Lung (tissue), 11 donors: ENCODE measurements at regions not wholly inside any gene's neighbourhood (a gene's known extent, or its start where the extent isn't known, plus 50 kb on each side); places are given as distances from the start of the nearest gene placed in this dataset.

Experiments used
- ATAC-seq: fragments of 200-7000 bp; cut with Tn5 transposase; one replicate; pipeline ENCODE4 v1.9.1; 2020; ENCODE audit warnings: moderate number of reproducible peaks; ENCODE audit not compliant: insufficient read depth, low FRiP score
- DNase-seq, 3 donors: peaks; one replicate each; pipeline ENCODE4 v3.0.0-alpha.2; 2013 to 2017
- H3K27ac ChIP-seq, 2 donors: one replicate each; pipeline ENCODE4 v1.5.1; 2013; ENCODE audit warnings: mild to moderate bottlenecking in 2 of 2, moderate library complexity in 2 of 2, control low read depth in 1 of 2, inconsistent platforms in 1 of 2, low read depth in 1 of 2, low read length in 1 of 2
- H3K27me3 ChIP-seq, 3 donors: one replicate each; pipeline ENCODE4 v1.5.1; 2013; ENCODE audit warnings: low read length in 2 of 3; ENCODE audit not compliant: control insufficient read depth in 3 of 3, insufficient read depth in 3 of 3
- H3K36me3 ChIP-seq, 4 donors: one replicate each; pipeline ENCODE4 v1.5.1; 2013; ENCODE audit warnings: low read length in 4 of 4, mild to moderate bottlenecking in 1 of 4, moderate library complexity in 1 of 4; ENCODE audit not compliant: control insufficient read depth in 4 of 4, insufficient read depth in 4 of 4
- H3K4me1 ChIP-seq, 5 donors: one replicate each; pipeline ENCODE4 v1.5.1; 2013; ENCODE audit warnings: low read length in 5 of 5, mild to moderate bottlenecking in 2 of 5, moderate library complexity in 1 of 5; ENCODE audit not compliant: control insufficient read depth in 5 of 5, insufficient read depth in 5 of 5
- H3K4me3 ChIP-seq: one replicate; pipeline ENCODE4 v1.5.1; 2013; ENCODE audit warnings: mild to moderate bottlenecking, control low read depth, moderate library complexity
- H3K9ac ChIP-seq, 2 donors: one replicate each; pipeline ENCODE4 v1.5.1; 2013; ENCODE audit warnings: low read length in 2 of 2, control low read depth in 1 of 2; ENCODE audit not compliant: insufficient read depth in 1 of 2
- H3K9me3 ChIP-seq, 4 donors: one replicate each; pipeline ENCODE4 v1.5.1; 2013; ENCODE audit warnings: low read length in 3 of 4, mild to moderate bottlenecking in 1 of 4, moderate library complexity in 1 of 4; ENCODE audit not compliant: control insufficient read depth in 4 of 4, insufficient read depth in 3 of 4
- WGBS, 2 donors: extraction: QIAGEN DNeasy Blood & Tissue Kit; methylation state at CpG; one replicate each; pipeline ENCODE4 v1.1.7; 2013; 5-methylcytosine and 5-hydroxymethylcytosine counted together
- TF ChIP-seq, protein P1 (sequence below): IDR thresholded peaks from 2 replicates; pipeline ENCODE4 v1.5.1; 2012; ENCODE audit warnings: mild to moderate bottlenecking; ENCODE audit errors: control extremely low read depth, extremely low read depth
- donor health status: control.
- donor health status: control.
- donor health status: Bipolar disorder and iron deficiency.
- donor health status: healthy.
- donor health status: DM: yes; HTN: yes; CAD: no.

GRCh38 chr10:8304861-8305260 lies 250.4 kb downstream of the GATA3 start:
- H3K4me1 ChIP-seq = peaks cover 0 to 3% (median 0%) of the 10 kb centered on the region in 5 donors

DNA sequence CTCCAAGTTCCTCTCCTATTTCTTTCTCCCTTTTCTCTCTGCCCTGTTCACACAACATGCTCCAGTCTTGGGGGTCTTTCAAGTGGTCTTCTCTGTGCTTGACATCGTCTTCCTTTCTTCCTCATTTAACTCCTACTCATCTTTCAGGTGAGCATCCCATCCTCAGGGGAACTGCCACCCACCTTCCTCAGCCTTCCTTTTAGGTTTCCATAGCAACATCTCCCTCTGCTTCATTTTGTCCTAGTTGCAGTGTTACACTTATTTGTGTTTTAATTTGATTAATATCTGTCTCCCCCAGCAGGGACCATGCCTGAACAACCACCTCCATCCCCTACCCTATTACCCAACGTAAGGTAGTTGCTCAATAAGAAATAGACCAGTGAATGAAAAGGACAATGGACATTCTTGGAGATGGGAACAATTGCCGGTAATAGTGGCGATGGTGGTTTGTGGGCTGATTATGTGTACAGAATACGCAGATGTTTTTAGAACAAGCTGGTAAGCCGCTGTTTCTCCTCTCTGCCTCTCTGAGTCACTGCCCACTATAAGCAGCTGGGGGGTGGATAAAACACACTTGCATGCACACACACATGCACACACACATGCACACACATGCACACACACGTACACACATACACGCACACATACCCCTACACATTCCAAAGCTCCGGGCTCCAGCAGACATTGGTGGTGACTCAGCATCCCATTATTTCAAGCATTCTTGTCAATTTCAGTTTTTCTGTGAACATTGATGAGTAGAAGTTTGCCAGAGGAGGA lies 251.6 kb downstream of the GATA3 start:
- Histone ChIP-seq H3K4me3 (no peak overlapping the region), H3K27ac (no peak overlapping the region), H3K9me3 (no peaks in the 10 kb centered on the region), H3K36me3 (no peaks in the 10 kb centered on the region), H3K9ac (no peak overlapping the region), H3K27me3 (peaks cover 0 to 55% (median 6%) of the 10 kb centered on the region in 3 donors), H3K4me1 (peaks cover 0 to 3% (median 0%) of the 10 kb centered on the region in 5 donors)
- ATAC-seq (no peak), DNase-seq (no peak)
- TF ChIP-seq, protein P1, sequence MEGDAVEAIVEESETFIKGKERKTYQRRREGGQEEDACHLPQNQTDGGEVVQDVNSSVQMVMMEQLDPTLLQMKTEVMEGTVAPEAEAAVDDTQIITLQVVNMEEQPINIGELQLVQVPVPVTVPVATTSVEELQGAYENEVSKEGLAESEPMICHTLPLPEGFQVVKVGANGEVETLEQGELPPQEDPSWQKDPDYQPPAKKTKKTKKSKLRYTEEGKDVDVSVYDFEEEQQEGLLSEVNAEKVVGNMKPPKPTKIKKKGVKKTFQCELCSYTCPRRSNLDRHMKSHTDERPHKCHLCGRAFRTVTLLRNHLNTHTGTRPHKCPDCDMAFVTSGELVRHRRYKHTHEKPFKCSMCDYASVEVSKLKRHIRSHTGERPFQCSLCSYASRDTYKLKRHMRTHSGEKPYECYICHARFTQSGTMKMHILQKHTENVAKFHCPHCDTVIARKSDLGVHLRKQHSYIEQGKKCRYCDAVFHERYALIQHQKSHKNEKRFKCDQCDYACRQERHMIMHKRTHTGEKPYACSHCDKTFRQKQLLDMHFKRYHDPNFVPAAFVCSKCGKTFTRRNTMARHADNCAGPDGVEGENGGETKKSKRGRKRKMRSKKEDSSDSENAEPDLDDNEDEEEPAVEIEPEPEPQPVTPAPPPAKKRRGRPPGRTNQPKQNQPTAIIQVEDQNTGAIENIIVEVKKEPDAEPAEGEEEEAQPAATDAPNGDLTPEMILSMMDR = no peak
- WGBS, 2 donors = 81 to 83% methylated on average over 9 of the region's 9 CpGs

More at GRCh38 chr10:8304861-8305260, 250.4 kb downstream of the GATA3 start:
- DNase-seq (no peak), ATAC-seq (no peak)
- no peak overlapping the region for H3K9ac ChIP-seq
- H3K27me3 ChIP-seq = peaks cover 0 to 59% (median 6%) of the 10 kb centered on the region in 3 donors
- H3K4me3 ChIP-seq = no peak overlapping the region
- no peak overlapping the region for H3K27ac ChIP-seq
- TF ChIP-seq, protein P1 = no peak
- no peaks in the 10 kb centered on the region for H3K36me3 ChIP-seq
- H3K9me3 ChIP-seq = no peaks in the 10 kb centered on the region
- 85 to 87% methylated on average over 10 of the region's 10 CpGs for WGBS, 2 donors

DNA sequence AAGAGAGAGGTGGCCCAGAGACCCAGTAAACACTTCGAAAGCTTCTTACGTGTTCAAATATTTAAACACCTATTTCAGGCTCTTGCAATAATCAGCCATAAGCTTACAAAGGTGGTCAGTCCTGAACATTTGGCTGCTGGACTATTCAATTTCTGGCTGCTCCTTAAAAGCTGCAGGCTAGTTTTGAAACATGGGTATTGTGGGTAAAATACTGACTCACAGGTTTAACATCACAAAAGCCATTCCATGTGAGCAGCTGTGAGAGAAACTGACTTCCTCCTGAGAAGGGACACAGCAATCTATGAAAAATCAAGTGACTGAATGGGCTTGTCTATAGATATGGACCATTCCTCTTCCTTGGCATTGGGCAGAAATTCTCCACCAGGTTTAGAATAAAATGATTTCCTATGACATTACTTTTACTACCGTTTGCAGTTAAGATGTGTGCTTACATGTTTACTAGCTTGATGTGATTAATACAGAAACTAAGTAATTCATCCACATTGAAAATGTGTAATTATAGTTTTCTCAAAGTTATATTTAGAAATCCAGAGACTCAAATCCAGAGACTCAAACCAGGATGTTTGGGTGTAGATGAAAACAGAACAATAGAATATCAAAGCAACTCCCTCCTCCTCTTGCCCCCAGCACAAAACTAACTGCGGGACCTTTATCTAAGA lies 252.3 kb downstream of the GATA3 start:
- H3K36me3 ChIP-seq = no peaks in the 10 kb centered on the region
- H3K27ac ChIP-seq = no peak overlapping the region
- no peak for DNase-seq
- TF ChIP-seq, protein P1 = no peak
- 62 to 83% methylated on average over 4 of the region's 4 CpGs for WGBS, 2 donors
- no peak overlapping the region for H3K9ac ChIP-seq
- H3K9me3 ChIP-seq = no peaks in the 10 kb centered on the region
- peaks cover 0 to 58% (median 6%) of the 10 kb centered on the region in 3 donors for H3K27me3 ChIP-seq
- H3K4me1 ChIP-seq = peaks cover 0 to 3% (median 0%) of the 10 kb centered on the region in 5 donors
- ATAC-seq = no peak
- no peak overlapping the region for H3K4me3 ChIP-seq
